ENCODE measurements at regions not wholly inside any gene's neighbourhood (a gene's known extent, or its start where the extent isn't known, plus 50 kb on each side); places are given as distances from the start of the nearest gene placed in this dataset.
A peak's percentile ranks its signal among the peaks of the same experiment; 100 is the strongest.

DNA sequence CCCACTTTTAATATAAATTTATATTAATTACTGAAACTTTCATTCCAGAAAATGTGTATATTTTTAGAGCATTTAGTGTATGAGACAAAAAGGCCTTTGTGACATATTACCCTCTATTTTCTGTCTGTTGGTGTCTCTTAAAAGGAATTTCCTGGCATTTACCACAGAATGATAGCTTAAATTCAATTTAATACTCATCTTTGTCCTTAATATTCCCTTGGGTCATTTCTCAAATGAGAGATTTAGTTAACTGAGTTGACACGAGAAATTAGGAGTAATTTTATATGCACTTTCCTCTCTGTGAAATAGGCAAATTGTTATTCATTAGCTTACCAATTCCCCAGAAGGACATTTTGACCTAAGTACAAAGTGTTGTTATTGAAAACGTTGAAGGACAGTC is 101.7 kb upstream of the CTTNBP2 start:
- no peak for DNase-seq

DNA sequence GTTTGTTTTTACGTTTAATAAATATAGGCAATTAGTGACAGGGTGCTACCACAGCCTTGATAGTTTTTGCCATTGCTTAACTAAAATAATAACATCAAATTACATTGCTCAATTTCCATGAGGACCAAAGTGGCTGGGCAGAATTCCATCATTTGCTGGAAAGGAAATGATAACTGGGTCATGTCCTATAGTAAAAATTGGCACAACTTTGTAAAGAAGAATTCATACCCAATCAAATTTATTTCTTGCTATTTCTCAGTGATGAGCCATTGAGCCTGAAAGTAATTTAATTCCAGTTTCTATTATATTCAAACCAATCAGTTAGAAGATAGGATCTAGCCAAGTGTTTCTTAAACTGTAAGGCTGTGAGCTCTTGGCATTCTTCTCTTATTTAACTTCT is 102.2 kb upstream of the CTTNBP2 start:
- DNase-seq = no peak

DNA sequence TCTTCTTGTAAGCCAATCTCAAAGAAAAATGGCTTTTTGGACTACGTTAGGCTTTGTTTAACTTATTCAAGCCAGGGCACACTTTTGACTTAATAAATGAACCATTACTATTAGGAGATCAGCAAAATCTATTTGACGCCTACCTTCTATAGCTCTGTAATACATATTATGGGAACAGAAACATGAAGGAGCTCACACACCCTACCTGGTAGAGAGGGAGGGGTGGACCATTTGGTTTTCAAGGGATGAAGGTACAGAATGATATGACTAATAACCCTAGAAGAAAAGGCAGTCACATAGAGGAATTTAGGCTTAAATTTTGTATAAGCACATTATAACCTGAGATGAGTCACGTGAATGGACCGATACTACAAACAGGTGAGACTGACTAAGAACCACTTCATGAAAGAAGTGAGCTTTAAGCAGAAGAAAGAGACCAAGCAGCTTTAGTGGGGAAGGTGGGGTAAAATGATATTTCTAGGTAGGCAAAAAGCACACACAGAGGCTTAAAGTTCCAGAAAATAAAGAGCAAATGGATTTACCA is 106.8 kb upstream of the CTTNBP2 start:
- no peak for DNase-seq

DNA sequence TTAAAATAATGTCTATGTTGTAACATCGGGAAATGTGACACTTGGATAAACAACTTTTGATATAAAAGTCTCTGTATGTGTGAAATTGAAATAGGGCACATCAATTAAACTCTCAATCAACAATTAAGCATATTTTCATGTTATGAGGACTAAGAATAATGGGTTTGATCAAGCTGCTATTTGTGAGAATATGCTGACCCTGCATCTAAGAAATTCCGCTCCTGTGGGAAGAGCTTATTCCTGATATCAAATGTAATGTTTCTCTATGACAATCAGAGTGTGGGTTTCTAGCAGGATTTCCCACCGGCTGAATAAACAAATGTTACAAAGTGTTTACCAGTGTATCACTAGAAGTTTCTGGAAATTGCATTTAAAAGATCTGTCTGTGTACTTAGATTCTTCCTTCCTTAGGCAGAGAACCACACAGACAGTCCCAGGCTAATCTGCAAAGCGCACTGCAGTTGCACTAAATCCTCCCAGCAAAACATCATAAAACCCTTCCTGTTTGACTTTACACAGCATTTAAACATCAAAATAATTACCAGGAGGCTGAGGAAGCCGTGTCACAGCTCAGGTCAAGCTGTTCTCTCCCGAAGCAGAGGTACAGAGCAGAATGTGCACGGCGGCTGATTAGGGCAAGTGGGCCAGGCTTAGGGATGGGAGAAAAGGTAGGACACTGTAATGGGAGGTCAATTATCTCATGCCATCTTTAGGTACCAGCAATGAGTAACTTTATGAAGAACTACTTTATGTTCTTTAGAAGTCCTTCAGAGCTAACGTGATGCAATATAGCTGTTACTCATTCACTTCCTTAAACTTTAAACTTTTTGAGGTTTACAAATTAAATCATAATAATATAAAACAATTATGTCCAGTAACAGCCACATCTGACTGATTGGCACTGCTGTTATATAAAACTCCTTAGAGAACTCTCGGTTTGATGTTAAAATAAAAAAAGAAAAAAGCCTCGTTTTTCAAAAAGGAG is 109.1 kb upstream of the CTTNBP2 start:
- DNase-seq = no peak

DNA sequence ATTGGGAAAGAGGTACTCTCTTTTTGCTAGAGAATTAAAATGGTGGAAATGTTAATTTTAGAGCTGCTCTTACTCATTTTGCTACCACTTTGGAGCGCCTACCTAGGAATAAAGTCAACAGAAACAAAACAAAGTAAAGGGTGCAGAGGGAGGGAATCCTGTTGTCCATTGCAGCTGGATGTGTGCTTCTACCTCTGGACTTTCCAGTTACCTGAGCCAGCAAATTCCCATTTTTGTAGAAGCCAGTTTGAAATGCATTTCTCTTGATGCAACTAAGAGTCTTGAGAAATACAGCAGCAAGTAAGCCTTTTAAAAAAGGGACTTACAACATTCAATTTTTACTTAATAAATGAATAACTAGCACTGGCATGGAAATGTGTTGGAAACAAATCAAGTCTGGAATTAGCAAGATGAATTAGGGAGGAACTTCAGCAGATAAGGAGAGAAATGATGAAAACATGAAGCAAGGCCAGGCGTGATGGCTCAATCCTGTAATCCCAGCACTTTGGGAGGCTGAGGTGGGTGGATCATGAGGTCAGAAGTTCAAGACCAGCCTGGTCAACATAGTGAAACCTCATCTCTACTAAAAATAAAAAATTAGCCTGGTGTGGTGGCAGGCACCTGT is 113.5 kb upstream of the CTTNBP2 start:
- no peak for DNase-seq

DNA sequence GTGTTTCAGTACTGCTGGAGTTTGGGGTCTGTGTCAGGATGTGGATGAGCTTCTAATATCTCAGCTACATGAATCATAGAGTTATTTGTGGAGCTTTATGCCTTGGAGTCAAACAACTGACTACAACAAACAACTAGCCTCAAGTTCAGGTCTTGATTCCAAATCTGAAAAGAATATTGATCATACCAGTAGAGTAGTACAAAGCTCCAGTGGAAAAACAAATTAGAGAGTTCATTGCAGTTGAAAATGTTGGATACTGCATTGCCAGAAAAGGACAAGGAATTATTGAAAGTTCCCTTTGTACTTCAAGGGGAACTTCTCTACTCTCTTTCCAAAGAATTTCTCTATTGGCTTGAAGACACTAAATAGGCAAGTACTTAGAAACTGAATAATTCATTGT is 117.6 kb upstream of the CTTNBP2 start:
- no peak for DNase-seq

DNA sequence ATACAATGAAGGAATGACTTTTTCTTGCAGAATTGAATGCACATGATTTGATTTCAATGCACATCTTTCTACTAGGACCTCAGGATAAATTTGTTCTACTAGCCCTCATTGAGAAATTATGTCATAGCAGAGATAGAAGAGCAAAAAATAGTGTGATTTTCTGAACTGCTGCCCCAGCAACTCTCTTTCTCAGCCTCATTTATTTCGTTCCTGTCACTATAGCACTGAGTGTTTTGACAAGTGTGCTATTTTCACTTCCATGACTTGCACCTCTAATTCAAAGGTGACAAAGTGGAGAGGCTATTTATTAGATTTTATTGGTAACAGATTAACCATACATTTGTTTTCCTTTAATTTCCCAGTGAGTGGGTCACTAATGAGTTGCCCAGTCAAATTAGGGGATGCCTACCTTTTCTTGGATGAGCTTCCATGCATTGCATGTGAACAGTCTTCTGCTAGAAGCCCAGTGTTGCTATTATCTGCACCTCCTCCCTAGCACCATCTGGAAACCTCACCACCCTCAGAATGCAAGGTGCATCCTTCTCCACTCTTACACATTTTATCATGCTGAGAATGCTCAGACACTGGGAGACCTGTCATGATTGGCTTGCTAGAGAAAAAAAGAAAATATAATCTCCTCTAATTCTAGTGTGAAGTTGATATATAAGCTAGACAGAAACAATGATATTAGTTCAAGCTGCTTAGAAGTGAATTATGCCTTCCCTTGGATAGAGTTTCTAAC is 119.6 kb upstream of the CTTNBP2 start:
- DNase-seq = no peak

DNA sequence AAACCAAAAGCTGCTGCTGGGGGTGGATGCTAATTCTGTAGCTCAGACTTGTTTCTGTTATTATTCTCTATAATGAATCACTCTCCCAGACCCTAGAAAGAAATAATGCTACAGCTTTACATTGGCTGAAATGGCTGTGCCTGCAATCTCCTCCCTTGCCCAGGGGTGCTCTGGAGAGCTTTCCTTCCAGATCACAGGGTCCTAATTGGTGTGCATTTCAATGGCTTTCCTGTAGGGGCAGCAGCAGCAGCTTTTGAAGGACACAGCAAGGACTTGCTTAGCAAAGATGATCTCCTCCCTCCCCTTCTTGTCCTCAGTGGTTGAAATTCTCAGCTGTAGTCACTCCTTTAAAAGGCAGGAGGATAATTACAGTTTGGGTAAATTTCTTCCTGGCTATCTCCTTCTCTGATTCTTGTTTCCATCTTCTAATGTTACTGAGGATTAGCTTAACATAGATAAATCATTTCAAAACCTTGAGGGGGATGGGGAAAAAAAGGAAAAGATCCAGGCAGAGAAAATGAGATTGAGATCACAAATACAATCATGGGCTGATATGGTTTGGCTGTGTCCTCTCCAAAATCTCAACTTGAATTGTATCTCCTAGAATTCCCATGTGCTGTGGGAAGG is 120.2 kb upstream of the CTTNBP2 start:
- DNase-seq = peak in 1 of 2 donors; percentile 4

DNA sequence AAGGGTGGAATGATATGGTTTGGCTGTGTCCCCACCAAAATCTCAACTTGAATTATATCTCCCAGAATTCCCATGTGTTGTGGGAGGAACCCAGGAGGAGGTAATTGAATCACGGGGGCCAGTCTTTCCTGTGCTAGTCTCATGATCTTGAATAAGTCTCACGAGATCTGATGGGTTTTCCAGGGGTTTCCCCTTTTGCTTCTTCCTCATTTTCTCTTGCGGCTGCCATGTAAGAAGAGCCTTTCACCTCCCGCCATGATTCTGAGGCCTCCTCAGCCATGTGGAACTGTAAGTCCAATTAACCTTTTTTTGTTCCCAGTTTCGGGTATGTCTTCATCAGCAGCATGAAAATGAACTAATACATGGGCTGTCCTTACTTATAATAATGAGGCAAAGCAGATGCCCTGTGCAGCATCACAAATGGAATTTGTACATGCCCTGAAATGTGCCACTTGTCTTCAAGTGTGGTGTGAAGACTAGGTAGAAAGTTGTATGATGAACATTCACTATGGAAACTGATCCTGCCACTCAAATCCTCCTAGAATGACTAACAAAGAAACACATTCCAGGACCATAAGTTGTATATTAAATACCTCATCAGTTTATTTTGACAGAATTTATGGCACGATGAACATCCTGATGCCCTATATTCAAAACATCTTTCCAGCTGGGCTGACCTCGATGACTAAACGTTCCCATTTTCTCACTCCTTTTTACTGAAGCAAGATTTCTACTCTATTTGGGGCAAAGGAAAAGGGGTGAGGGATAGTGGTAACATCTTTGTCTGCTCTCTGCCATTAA is 122.8 kb upstream of the CTTNBP2 start:
- no peak for DNase-seq

DNA sequence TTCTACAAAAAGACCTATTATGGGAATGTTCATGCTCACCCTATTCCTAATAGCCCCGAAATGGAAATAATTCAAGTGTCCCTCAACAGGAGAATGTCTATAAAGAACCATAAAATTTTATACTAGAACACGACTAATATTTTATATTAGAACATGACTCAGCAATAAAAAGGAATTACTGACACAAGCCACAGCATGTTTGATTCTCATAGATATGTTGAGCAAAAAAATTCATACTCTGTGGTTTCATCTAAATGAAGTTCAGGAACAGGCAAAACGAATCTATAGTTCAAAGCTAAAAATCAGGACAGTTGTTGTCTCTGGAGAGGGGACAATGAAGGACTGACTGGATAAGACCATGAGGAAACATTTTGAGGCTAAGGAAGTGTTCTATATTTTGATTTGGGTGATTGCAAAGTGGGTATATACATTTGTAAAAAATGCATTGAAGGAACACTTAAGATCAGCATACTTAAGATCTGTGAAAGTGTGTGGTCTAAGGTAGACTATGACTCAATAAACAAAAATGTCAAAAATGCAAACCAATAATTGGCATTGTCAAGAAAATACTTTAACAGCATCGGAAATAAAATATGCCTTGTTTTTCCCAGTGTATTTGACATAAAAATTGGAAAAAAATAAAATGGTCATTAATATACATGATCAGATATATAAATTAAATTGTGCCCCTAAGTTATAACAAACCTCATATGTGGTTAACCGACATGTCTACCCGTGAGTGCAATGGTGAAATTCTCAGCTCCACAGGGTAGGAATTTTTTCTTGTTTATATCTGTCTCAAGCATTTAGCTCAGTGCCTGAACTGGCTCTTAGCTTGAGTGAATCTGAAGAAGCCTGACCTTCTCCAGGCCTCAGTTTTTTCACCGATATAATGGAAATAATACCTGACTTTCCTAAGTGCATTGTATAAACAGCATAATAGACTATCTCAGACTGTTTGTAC is 124.9 kb upstream of the CTTNBP2 start:
- DNase-seq = no peak

DNA sequence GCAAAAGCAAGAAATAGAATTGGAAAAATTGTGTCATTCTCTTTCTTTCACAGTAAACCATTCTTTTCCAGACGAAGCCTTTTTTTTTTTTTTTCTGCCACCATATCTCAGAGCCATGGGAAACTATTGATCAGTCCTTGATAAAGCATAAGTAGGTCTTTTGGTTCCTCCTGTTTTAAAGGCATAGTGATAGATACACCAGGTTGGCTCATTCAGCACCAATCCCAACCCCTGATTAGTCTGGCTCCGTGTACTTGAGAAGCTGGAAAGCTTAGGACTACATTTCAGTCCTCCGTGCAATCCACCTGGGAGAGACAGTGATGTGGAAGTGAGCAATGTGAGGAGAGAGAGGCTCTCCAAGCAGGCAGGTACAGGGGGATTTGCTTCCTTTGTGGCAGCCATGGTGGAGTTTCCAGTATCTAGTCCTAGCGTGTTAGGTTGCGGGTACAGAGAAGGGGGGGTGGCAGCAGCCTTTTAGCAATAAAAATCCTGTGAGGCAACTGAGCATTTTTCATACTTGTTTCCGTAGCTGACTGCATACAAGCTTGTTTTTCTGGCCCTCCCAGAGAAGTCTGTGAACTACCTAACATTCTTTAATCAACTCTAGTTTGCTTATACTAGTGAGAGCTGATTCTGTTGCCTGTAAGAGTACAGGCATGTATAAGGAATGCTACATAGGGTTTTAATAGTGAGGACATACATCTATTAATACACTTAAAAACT is 127.4 kb upstream of the CTTNBP2 start:
- no peak for DNase-seq

DNA sequence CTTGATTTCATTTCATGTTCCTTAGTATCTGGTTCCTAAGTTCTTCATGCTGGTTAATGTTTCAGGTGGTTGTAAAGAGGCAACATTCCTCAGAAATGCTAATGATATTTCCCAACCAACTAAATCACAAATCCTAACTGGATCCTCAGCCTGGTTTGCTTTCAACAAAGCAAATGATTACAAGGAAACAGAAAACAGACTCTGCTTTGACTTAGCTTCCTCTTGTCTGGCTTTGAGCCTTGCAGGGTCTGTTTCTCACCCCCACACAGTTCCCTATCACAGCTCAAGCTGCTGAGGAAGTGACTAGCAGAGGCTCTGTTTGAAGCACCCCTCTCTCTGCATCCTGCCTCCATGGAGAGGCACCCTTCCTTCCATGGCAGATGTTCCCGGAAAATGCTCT is 130.2 kb upstream of the CTTNBP2 start:
- DNase-seq = no peak

DNA sequence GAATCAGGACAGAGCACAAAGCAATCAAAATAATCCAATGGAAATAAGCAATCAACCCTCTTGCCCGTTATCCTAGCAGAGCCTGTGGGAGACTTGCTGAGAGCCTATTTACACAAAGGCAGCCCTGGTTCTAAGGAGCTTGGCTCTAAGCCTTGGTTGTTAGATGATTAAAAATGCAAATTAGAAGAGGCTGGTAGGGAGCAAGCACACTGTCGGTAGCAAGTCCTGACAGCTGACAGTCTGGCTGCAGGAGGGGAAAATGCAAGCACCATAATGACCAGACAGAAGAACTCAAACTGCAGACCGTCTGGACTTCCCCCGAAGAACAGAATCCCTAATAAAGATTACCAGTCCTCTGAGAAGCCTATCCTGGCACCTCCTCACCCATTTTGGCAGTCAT is 131.8 kb upstream of the CTTNBP2 start:
- no peak for DNase-seq

DNA sequence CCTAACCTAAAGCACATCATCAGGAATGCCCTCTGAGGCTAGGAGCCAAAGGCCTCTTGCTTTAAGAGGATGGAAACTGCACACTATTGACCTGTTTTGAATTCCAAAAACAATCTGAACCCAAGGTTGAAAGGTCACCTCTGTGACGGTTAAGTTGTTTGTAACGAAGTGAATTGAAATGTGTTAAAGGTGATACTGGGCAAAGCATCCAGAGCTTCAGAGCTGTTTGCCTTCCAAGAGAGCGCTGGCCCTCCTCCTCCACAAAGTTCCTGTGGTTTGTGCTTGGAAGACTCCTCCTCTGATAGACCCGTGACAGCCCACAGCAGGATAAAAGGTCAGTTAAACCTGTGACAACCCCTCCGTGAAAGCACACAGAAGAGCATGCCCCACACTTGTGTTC is 133.7 kb upstream of the CTTNBP2 start:
- no peak for DNase-seq

DNA sequence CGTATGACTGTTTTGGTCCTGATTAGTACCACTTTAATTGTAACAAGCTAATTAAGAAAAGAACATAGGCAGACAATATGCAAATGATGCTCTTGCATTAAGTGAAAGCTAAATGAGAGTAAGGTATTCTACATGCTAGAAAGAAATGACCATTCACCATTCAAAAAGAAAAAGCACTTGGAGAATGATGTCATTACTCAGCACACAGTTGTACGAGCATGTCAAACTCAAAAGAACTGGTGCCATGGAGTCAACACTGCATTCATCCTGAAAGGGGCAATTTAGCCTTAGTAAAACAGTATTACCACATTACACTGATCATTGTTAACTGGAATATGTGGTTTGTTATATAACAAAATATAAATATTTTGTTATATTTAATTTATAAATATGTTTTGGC is 136.2 kb upstream of the CTTNBP2 start:
- DNase-seq = no peak

DNA sequence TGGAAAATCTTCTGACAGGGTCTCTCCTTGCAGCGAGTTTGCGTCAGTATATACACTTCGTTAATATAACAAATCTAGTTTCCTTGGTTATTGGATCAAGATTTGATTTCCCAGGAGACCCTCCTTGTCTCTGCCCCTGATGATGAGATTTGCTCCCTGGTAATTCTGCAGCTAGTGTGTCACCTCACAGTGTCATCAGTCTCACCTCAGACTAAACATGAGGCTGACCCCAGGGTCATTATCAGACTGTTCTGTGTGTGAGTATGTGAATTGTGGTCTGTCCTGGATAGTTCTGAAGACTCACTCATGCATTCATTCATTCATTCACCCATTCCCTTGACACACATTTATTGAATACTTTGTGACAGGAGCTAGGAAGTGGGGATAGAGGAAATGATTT is 138.4 kb upstream of the CTTNBP2 start:
- DNase-seq = no peak

DNA sequence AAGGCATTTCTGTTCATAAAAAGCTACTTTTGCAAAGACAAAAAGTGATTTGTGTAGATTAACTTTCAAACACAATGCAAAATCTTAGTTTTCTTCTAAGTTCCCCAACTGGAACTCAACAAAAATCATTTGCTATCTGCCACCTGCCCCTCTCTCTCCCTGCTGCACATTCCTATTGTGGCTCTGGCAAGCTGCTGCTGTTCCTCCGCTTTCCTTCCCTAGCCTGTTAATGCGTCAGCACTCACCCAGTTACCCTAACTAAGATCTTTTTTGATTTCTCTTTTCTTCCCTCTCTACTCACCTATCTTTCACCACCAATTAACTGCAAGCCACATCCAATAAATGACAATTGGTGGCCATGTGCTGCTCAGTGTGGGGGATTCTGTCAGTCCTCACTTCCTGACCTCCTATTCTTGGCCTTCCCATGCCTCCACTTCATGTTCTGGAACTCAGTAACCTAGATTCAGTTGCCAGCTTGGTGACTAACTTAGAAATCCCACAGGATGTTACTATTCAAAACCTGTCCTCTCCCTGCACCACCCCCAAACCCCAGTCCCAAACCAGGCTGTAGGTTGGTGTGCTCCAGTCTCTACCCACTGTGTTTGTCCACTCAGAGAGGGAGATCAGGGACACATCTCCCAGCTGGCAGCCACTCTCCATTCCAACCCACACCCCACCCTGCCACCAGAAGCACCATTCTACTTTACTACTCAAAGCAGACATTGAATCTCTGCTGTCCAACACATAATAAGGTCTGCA is 140.2 kb upstream of the CTTNBP2 start:
- DNase-seq = no peak

DNA sequence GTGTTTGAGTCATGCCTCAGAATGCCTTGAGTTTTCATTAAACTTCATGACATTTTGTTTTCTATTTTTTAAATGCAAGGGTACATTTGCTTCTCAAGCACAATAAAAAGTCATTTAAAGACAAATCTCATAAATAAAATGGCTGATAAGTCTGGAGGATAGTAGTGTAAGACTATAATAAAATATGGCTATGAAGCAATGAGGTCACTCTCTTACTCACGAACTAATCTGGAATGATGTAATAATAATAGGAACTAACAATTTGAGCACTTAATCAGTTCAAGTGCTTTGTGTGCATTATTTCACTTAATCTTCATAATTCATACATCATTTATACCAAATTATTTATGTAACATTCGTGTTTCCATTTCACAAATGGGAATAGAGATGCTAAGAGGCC is 149.3 kb upstream of the CTTNBP2 start:
- DNase-seq = no peak

DNA sequence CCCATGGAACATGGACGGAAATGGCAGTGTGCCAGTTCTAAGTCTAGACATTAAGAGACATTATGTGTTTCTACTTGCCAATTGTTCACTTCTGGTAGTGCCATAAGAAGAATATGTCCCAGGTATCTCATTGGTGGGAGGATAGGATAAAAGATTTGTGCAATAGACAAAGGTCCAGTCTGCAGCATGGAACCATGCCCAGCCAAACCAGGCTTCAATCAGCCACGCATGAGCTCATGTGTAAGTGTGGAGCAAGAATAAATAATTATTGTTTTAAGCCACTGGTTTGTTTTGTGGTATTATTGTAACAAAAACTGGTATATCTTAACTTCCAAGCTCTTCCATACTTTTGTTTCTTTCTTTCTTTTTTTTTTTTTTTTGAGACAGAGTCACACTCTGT is 153.6 kb upstream of the CTTNBP2 start:
- no peak for DNase-seq

All from stimulated activated CD4-positive, alpha-beta T cell treated with anti-CD3 and anti-CD28 coated beads, Interleukin-2, amount 100 ng/mL, for 24 hours (primary cell).